HEK293T (cell line): ENCODE measurements at regions not wholly inside any gene's neighbourhood (a gene's known extent, or its start where the extent isn't known, plus 50 kb on each side); places are given as distances from the start of the nearest gene placed in this dataset.

ENCODE experiments used
- CTBP1 ChIP-seq: fragments of 450-650 bp; IDR thresholded peaks from 2 replicates; pipeline ENCODE4 v1.6.1; 2016; ENCODE audit warnings: borderline replicate concordance
- ELF4 ChIP-seq: fragments of 450-650 bp; IDR thresholded peaks from 2 replicates; pipeline ENCODE4 v1.6.1; 2017; ENCODE audit warnings: antibody characterized with exemption
- SP1 ChIP-seq: fragments of 450-650 bp; IDR thresholded peaks from 2 replicates; pipeline ENCODE4 v1.6.1; 2017
- SUZ12 ChIP-seq: fragments of 450-650 bp; IDR thresholded peaks from 2 replicates; pipeline ENCODE4 v1.6.1; 2016; ENCODE audit warnings: mild to moderate bottlenecking
- TARDBP ChIP-seq: fragments of 450-650 bp; IDR thresholded peaks from 2 replicates; pipeline ENCODE4 v1.6.1; 2016
- TF ChIP-seq, protein P1 (sequence below): fragments of 450-650 bp; IDR thresholded peaks from 2 replicates; pipeline ENCODE4 v1.6.1; 2016

DNA sequence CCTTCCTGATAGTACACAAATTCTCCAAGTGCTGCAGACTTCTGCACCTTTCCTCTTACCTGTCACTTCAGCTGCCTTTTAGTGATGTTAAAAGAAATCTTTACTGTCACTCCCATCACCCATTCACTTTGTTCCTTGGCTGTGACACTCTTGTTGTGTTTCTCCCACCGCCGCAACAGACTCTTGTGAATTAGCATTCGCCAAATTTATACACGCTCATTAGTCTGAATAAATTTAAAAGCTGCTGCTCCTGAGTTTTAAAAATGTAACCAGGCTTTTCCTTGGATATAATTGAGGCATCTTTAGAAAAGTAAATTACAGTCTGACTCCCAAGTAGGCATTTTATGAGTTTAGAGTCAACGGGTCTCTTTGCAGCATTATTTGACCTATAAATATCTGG is 1197.9 kb downstream of the BCL11B start:
- TF ChIP-seq ELF4 (no peak), SUZ12 (no peak), SP1 (no peak), TARDBP (no peak), CTBP1 (no peak)
- TF ChIP-seq, protein P1, sequence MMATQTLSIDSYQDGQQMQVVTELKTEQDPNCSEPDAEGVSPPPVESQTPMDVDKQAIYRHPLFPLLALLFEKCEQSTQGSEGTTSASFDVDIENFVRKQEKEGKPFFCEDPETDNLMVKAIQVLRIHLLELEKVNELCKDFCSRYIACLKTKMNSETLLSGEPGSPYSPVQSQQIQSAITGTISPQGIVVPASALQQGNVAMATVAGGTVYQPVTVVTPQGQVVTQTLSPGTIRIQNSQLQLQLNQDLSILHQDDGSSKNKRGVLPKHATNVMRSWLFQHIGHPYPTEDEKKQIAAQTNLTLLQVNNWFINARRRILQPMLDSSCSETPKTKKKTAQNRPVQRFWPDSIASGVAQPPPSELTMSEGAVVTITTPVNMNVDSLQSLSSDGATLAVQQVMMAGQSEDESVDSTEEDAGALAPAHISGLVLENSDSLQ, result no peak
